HepG2 (cell line): ENCODE measurements at regions not wholly inside any gene's neighbourhood (a gene's known extent, or its start where the extent isn't known, plus 50 kb on each side); places are given as distances from the start of the nearest gene placed in this dataset.

Source experiments
- CTCF ChIP-seq: sonication (generic); formaldehyde crosslinking; IDR thresholded peaks from 2 replicates; pipeline ENCODE4 v1.5.0; 2020; ENCODE audit warnings: mild to moderate bottlenecking, missing genetic modification reagents, moderate library complexity
- PHB2 ChIP-seq: fragments of 450-650 bp; IDR thresholded peaks from 2 replicates; pipeline ENCODE4 v1.6.1; 2018; ENCODE audit not compliant: partially characterized antibody
- ZHX1 ChIP-seq: sonication (generic); formaldehyde crosslinking; IDR thresholded peaks from 2 replicates; pipeline ENCODE4 v1.8.1; 2022; ENCODE audit warnings: low read depth, mild to moderate bottlenecking, missing genetic modification reagents
- ZNF121 ChIP-seq: sonication (generic); formaldehyde crosslinking; IDR thresholded peaks from 2 replicates; pipeline ENCODE4 v1.5.0; 2020; ENCODE audit warnings: mild to moderate bottlenecking, missing genetic modification reagents

GRCh38 chr2:80737047-80737446 is 432.5 kb upstream of the LRRTM1 start:
- TF ChIP-seq CTCF (CRISPR knock-in tag) (no peak), PHB2 (no peak), ZNF121 (no peak), ZHX1 (CRISPR knock-in tag) (no peak)
